GM12878 (cell line): ENCODE measurements at regions not wholly inside any gene's neighbourhood (a gene's known extent, or its start where the extent isn't known, plus 50 kb on each side); places are given as distances from the start of the nearest gene placed in this dataset.

Experiments
- ATAC-seq: fragments of 200-7000 bp; cut with Tn5 transposase; 3 replicates; pipeline ENCODE4 v1.9.1; 2020; ENCODE audit warnings: mild to moderate bottlenecking, moderate library complexity
- BruUV-seq: library from RNA; stranded (reverse); fragments of 400-500 nt; replicated peaks from 2 replicates; lab custom pipeline; 2021; lab: Mats Ljungman, UMichigan
- CTCF ChIA-PET: fragments of 300-600 bp; sonication (Branson Sonifier 250); formaldehyde crosslinking; extraction: SDS; loops from one replicate; lab custom pipeline; 2021; ENCODE audit warnings: inconsistent platforms; lab: Yijun Ruan, JAX
- POLR2A ChIA-PET: fragments of 350-600 bp; formaldehyde crosslinking; extraction: SDS; loops from one replicate; lab custom pipeline; 2021; ENCODE audit warnings: inconsistent platforms; lab: Charles Lee
- RAD21 ChIA-PET: fragments of 300-600 bp; sonication (Branson Sonifier 250); formaldehyde crosslinking; loops from one replicate; lab custom pipeline; 2023; ENCODE audit warnings: antibody characterized with exemption; ENCODE audit not compliant: unreplicated experiment; lab: Charles Lee
- SMC1A ChIA-PET: fragments of 300-600 bp; sonication (Branson Sonifier 250); formaldehyde crosslinking; loops from one replicate; lab custom pipeline; 2023; ENCODE audit not compliant: unreplicated experiment, uncharacterized antibody; lab: Charles Lee
- DNase-seq: peaks from one replicate; pipeline ENCODE4 v3.0.0-alpha.2; 2011; ENCODE audit warnings: low read depth, low spot score
- FAIRE-seq: peaks from 3 replicates; lab custom pipeline; 2011; peaks lifted over from hg19 to GRCh38; lab: Jason Lieb, UNC
- H2AFZ ChIP-seq: 2 replicates; pipeline ENCODE4 v1.6.0; 2011; ENCODE audit warnings: low read depth, low read length, control low read depth; ENCODE audit not compliant: control insufficient read depth
- H3K27ac ChIP-seq: 2 replicates; pipeline ENCODE4 v1.5.1; 2011; ENCODE audit warnings: control low read depth; ENCODE audit not compliant: control insufficient read depth, insufficient read depth
- H3K27me3 ChIP-seq, 2 experiments: replicated peaks in 1 of 2; 2 replicates each; pipeline versions ENCODE4 v1.6.0 to v1.6.1; 2011; ENCODE audit warnings: low read length in 1 of 2; ENCODE audit not compliant: control insufficient read depth in 2 of 2, insufficient read depth in 2 of 2
- H3K36me3 ChIP-seq, 2 experiments: 2 replicates each; pipeline ENCODE4 v1.5.1; 2011; ENCODE audit warnings: low read length in 1 of 2; ENCODE audit not compliant: control insufficient read depth in 2 of 2, insufficient read depth in 2 of 2
- H3K4me1 ChIP-seq: 2 replicates; pipeline ENCODE4 v1.6.1; 2011; ENCODE audit warnings: mild to moderate bottlenecking, low read length, moderate library complexity, mixed read lengths; ENCODE audit not compliant: control insufficient read depth, insufficient read depth
- H3K4me2 ChIP-seq: 2 replicates; pipeline ENCODE4 v1.6.0; 2011; ENCODE audit warnings: control low read depth; ENCODE audit not compliant: control insufficient read depth, insufficient read depth
- H3K4me3 ChIP-seq: fragments of 200-600 bp; sonication (generic); 2 replicates; pipeline ENCODE4 v1.5.1; 2016
- H3K79me2 ChIP-seq: 2 replicates; pipeline ENCODE4 v1.6.0; 2011; ENCODE audit warnings: low read length; ENCODE audit not compliant: control insufficient read depth, insufficient read depth
- H3K9ac ChIP-seq: 2 replicates; pipeline ENCODE4 v1.8.0; 2011; ENCODE audit warnings: low read length, control low read depth, mixed read lengths; ENCODE audit not compliant: control insufficient read depth, insufficient read depth
- H3K9me3 ChIP-seq: replicated peaks from 3 replicates; pipeline ENCODE4 v1.5.1; 2011; ENCODE audit warnings: mild to moderate bottlenecking, low read length; ENCODE audit not compliant: control insufficient read depth, insufficient read depth
- H4K20me1 ChIP-seq: 2 replicates; pipeline ENCODE4 v1.6.0; 2011; ENCODE audit not compliant: control insufficient read depth, insufficient read depth
- ATF3 ChIP-seq: IDR thresholded peaks from 2 replicates; pipeline ENCODE4 v1.6.1; 2011; ENCODE audit warnings: low read depth, mild to moderate bottlenecking, low read length, moderate library complexity, borderline replicate concordance; ENCODE audit errors: extremely low read depth
- CUX1 ChIP-seq: IDR thresholded peaks from 2 replicates; pipeline ENCODE4 v1.6.1; 2012; ENCODE audit warnings: improper control_type of control experiment, low read depth, low read length; ENCODE audit not compliant: insufficient replicate concordance
- E2F8 ChIP-seq: fragments of 450-650 bp; IDR thresholded peaks from 2 replicates; pipeline ENCODE4 v1.6.1; 2018; ENCODE audit warnings: mild to moderate bottlenecking, low read depth, moderate library complexity; ENCODE audit not compliant: partially characterized antibody
- IKZF1 ChIP-seq: fragments of 450-650 bp; conservative IDR thresholded peaks from 2 replicates; pipeline ENCODE4 v1.6.1; 2017; ENCODE audit warnings: antibody characterized with exemption, mild to moderate bottlenecking
- IRF5 ChIP-seq: fragments of 450-650 bp; IDR thresholded peaks from 2 replicates; pipeline ENCODE4 v1.6.1; 2017; ENCODE audit warnings: borderline replicate concordance
- MEF2B ChIP-seq: fragments of 450-650 bp; IDR thresholded peaks from 2 replicates; pipeline ENCODE4 v1.6.1; 2018; ENCODE audit warnings: mild to moderate bottlenecking, moderate library complexity; ENCODE audit not compliant: partially characterized antibody, poor library complexity, severe bottlenecking
- POLR2A ChIP-seq: IDR thresholded peaks from 2 replicates; pipeline ENCODE4 v1.6.1; 2011; ENCODE audit warnings: low read depth, mild to moderate bottlenecking, low read length
- STAT1 ChIP-seq: fragments of 450-650 bp; conservative IDR thresholded peaks from 2 replicates; pipeline ENCODE4 v1.6.1; 2014; ENCODE audit warnings: antibody characterized with exemption, mild to moderate bottlenecking
- TAF1 ChIP-seq: IDR thresholded peaks from 2 replicates; pipeline ENCODE4 v1.6.1; 2011; ENCODE audit warnings: mild to moderate bottlenecking, low read depth, low read length, borderline replicate concordance
- TBL1XR1 ChIP-seq: IDR thresholded peaks from 2 replicates; pipeline ENCODE4 v1.6.1; 2012; ENCODE audit warnings: low read depth, low read length, improper control_type of control experiment
- TCF7 ChIP-seq: IDR thresholded peaks from 2 replicates; pipeline ENCODE4 v1.6.1; 2014; ENCODE audit warnings: antibody characterized with exemption, borderline replicate concordance
- WGBS: methylation state at CpG from one replicate; pipeline ENCODE4 v1.1.6; 2016; ENCODE audit warnings: low lambda C conversion rate; ENCODE audit not compliant: insufficient replicate concordance, insufficient coverage; ENCODE audit errors: missing lambda C conversion rate; 5-methylcytosine and 5-hydroxymethylcytosine counted together
- in situ Hi-C: fragments of 300-500 bp; cut with MboI; formaldehyde crosslinking; loops from 9 replicates; pipeline ENCODE4 v1.14.3; 2018; ENCODE audit warnings: mixed read lengths
- intact Hi-C: fragments of 100-400 bp; cut with micrococcal nuclease; formaldehyde crosslinking; loops from one replicate; pipeline ENCODE4 v1.14.2; 2022; ENCODE audit not compliant: unreplicated experiment
- TF ChIP-seq, protein P1 (sequence below): IDR thresholded peaks from 2 replicates; pipeline ENCODE4 v1.6.1; 2011; ENCODE audit warnings: mild to moderate bottlenecking, low read depth, low read length, moderate library complexity; ENCODE audit not compliant: insufficient replicate concordance

- Histone ChIP-seq H3K9me3 (no peaks in the 10 kb centered on the region), H3K27me3 (no peaks in the 10 kb centered on the region; a peak in 2 of 4 replicates), H3K4me2 (no peak overlapping the region), H3K36me3 (no peaks in the 10 kb centered on the region), H3K9ac (no peak overlapping the region), H4K20me1 (no peaks in the 10 kb centered on the region), H3K4me3 (no peak overlapping the region), H2AFZ (no peak overlapping the region), H3K79me2 (no peaks in the 10 kb centered on the region), H3K27ac (no peak overlapping the region), H3K4me1 (no peaks in the 10 kb centered on the region)
- ATAC-seq, result no peak
- in situ Hi-C loops, result loop anchor here (25.0 kb wide), 1 partner anchor 1460 kb away; no protein-coding TSS in a partner anchor
- intact Hi-C loops, result loop anchor here (10.0 kb wide), 1 partner anchor 197 kb away; no protein-coding TSS in a partner anchor
- SMC1A ChIA-PET, result interaction anchor here (0.6 to 1.2 kb wide), 2 partner anchors 24 to 338 kb away, joined by 3 read pairs; no protein-coding TSS in a partner anchor
- 0% methylated on average over 1 of the region's 1 CpG for WGBS
- no peak for DNase-seq
- no TSS peak for BruUV-seq
- FAIRE-seq, result no peak
- CTCF ChIA-PET, result interaction anchor here (1.3 to 1.5 kb wide), 3 partner anchors 8 to 630 kb away, joined by 3 to 4 read pairs (median 3); no protein-coding TSS in a partner anchor
- RAD21 ChIA-PET, result no interaction called here
- POLR2A ChIA-PET, result no interaction called here
- TF ChIP-seq, protein P1, sequence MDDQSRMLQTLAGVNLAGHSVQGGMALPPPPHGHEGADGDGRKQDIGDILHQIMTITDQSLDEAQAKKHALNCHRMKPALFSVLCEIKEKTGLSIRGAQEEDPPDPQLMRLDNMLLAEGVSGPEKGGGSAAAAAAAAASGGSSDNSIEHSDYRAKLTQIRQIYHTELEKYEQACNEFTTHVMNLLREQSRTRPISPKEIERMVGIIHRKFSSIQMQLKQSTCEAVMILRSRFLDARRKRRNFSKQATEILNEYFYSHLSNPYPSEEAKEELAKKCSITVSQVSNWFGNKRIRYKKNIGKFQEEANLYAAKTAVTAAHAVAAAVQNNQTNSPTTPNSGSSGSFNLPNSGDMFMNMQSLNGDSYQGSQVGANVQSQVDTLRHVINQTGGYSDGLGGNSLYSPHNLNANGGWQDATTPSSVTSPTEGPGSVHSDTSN, result no peak
- TF ChIP-seq CUX1, result no peak
- TF ChIP-seq STAT1, result no peak
- TF ChIP-seq IKZF1, result no peak
- TF ChIP-seq IRF5, result no peak
- TF ChIP-seq MEF2B, result no peak
- no peak for TF ChIP-seq TAF1
- no peak for TF ChIP-seq TBL1XR1
- TF ChIP-seq ATF3, result no peak
- no peak for TF ChIP-seq E2F8
- no peak for TF ChIP-seq TCF7
- no peak for TF ChIP-seq POLR2A
Measured at GRCh38 chr18:6547476-6547875, 132.8 kb upstream of the L3MBTL4 start.
